Upper lobe of left lung (tissue), 6 donors: ENCODE measurements at regions not wholly inside any gene's neighbourhood (a gene's known extent, or its start where the extent isn't known, plus 50 kb on each side); places are given as distances from the start of the nearest gene placed in this dataset.

Experiments used
- ATAC-seq, 2 donors: fragments of 200-7000 bp; cut with Tn5 transposase; one replicate each; pipeline ENCODE4 v1.9.1; 2022; ENCODE audit warnings: mild to moderate bottlenecking in 2 of 2, moderate library complexity in 2 of 2; ENCODE audit not compliant: low FRiP score in 2 of 2
- DNase-seq, 2 donors: peaks; one replicate each; pipeline ENCODE4 v3.0.0-alpha.2; 2019 to 2020
- H3K27ac ChIP-seq, 4 donors: fragments of 200-600 bp; sonication (generic); one replicate each; pipeline ENCODE4 v1.5.1; 2016 to 2019
- H3K27me3 ChIP-seq, 4 donors: fragments of 200-600 bp; sonication (generic); one replicate each; pipeline ENCODE4 v1.5.1; 2017 to 2019
- H3K36me3 ChIP-seq, 4 donors: fragments of 200-600 bp; sonication (generic); one replicate each; pipeline ENCODE4 v1.5.1; 2016 to 2019
- H3K4me1 ChIP-seq, 4 donors: fragments of 200-600 bp; sonication (generic); one replicate each; pipeline ENCODE4 v1.5.1; 2018 to 2019
- H3K4me3 ChIP-seq, 4 donors: fragments of 200-600 bp; sonication (generic); one replicate each; pipeline ENCODE4 v1.5.1; 2017 to 2019; ENCODE audit warnings: mild to moderate bottlenecking in 2 of 4, moderate library complexity in 1 of 4
- H3K9me3 ChIP-seq, 4 donors: fragments of 200-600 bp; sonication (generic); one replicate each; pipeline ENCODE4 v1.5.1; 2018 to 2019
- EP300 ChIP-seq, 4 donors: sonication (generic); formaldehyde crosslinking; IDR thresholded peaks; one replicate each; pipeline ENCODE4 v1.5.1; 2017; ENCODE audit warnings: antibody characterized with exemption in 4 of 4, control low read depth in 2 of 4
- POLR2A ChIP-seq, 4 donors: fragments of 450-650 bp; IDR thresholded peaks; one replicate each; pipeline ENCODE4 v1.5.1; 2016 to 2017; ENCODE audit warnings: antibody characterized with exemption in 4 of 4, mild to moderate bottlenecking in 2 of 4
- POLR2AphosphoS5 ChIP-seq, 2 donors: sonication (generic); formaldehyde crosslinking; IDR thresholded peaks; one replicate each; pipeline ENCODE4 v1.5.1; 2017; ENCODE audit warnings: antibody characterized with exemption in 2 of 2
- WGBS, 2 donors: methylation state at CpG; one replicate each; pipeline ENCODE4 v1.1.5; 2017 to 2018; 5-methylcytosine and 5-hydroxymethylcytosine counted together
- TF ChIP-seq, protein P1 (sequence below), 6 experiments: fragments of 450-650 bp in 4 of 6; fragments of 200-600 bp in 2 of 6; sonication (generic) in 2 of 6; IDR thresholded peaks; one replicate each; pipeline ENCODE4 v1.5.1; 2016 to 2019; ENCODE audit warnings: antibody characterized with exemption in 6 of 6
- donor health status: DM: no; HTN: no; CAD: no; lungs with moderate emphysema.
- donor health status: DM: no; HTN: yes; CAD: no; lungs with severe emphysema.

DNA sequence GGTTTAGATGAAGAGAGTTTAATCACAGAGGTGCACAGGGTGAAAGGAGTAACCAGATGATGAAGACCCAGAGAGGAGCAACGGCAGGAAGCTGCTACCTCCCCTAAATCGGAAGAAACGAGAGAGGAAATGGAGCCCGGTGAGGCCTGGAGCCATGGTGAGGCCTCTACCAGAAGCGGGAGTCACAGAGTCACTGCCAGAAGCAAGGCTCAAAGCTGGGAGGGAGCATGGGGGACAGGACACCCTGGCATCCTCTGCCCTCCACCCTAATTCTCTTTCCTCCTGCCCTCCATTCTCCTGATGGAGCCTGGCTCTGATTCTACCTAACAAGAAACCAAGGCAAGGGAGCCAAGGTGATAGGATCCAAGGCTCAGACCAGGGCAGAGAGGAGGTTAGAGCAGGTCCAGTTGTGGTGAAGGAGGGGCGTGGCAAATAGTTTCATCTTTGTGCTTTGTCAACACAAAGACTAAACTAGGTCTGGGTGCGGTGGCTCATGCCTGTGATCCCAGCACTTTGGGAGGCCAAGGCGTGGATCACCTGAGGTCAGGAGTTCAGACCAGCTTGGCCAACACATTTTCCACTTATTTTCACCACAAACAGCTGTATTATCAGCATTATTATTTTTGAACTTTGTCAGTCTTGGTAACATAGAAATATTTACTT lies 134.4 kb upstream of the RAI14 start:
- Histone ChIP-seq H3K36me3 (no peaks in the 10 kb centered on the region), H3K4me3 (no peak overlapping the region), H3K27me3 (no peaks in the 10 kb centered on the region), H3K9me3 (no peaks in the 10 kb centered on the region), H3K27ac (no peak overlapping the region), H3K4me1 (peaks cover 0 to 23% (median 9%) of the 10 kb centered on the region in 4 donors)
- DNase-seq, result no peak
- no peak for TF ChIP-seq POLR2A (IDR thresholded peaks at IDR 0.05)
- TF ChIP-seq, protein P1, sequence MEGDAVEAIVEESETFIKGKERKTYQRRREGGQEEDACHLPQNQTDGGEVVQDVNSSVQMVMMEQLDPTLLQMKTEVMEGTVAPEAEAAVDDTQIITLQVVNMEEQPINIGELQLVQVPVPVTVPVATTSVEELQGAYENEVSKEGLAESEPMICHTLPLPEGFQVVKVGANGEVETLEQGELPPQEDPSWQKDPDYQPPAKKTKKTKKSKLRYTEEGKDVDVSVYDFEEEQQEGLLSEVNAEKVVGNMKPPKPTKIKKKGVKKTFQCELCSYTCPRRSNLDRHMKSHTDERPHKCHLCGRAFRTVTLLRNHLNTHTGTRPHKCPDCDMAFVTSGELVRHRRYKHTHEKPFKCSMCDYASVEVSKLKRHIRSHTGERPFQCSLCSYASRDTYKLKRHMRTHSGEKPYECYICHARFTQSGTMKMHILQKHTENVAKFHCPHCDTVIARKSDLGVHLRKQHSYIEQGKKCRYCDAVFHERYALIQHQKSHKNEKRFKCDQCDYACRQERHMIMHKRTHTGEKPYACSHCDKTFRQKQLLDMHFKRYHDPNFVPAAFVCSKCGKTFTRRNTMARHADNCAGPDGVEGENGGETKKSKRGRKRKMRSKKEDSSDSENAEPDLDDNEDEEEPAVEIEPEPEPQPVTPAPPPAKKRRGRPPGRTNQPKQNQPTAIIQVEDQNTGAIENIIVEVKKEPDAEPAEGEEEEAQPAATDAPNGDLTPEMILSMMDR (IDR thresholded peaks at IDR 0.05), result no peak
- no peak for TF ChIP-seq POLR2AphosphoS5 (IDR thresholded peaks at IDR 0.05)
- no peak for TF ChIP-seq EP300 (IDR thresholded peaks at IDR 0.05)
- ATAC-seq, result no peak
- whole genome bisulfite sequencing, 2 donors, result 72 to 79% methylated on average over 8 of the region's 8 CpGs

DNA sequence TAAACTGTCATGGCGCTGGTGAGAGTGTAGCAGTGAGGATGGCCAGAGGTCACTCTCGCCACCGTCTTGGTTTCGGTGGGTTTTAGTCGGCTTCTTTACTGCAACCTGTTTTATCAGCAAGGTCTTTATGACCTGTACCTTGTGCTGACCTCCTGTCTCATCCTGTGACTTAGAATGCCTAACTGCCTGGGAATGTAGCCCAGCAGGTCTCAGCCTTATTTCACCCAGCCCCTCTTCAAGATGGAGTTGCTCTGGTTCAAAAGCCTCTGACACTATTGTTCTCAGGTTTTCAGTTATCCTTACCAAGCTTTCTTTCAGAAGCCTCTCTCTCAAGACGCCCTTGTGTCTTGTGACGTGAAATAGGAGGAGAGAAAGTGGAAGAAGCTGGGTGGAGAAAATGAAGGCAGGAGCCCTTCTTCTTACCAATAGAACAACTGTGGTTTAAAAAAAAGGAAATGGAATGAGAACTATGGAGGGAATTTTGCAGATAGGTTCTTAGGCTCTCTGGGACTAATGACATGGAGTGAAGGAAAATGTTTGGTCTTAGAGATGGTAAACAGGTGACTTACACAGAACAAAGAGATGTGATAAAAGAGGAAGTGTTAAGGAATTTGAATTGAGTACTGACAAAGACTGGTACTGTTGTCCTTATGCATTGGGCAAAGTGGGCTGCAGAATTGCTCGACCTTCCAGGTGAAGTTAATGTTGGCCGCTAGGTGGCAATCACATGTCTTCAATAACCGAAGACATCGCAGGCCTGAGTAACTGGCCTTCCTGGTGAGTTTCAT lies 133.3 kb upstream of the RAI14 start:
- no peak overlapping the region for H3K27ac ChIP-seq
- H3K36me3 ChIP-seq, result no peaks in the 10 kb centered on the region
- DNase-seq, result peak in 1 of 2 donors; percentile 81
- no peak overlapping the region for H3K4me3 ChIP-seq
- H3K9me3 ChIP-seq, result no peaks in the 10 kb centered on the region
- 38 to 40% methylated on average over 11 of the region's 11 CpGs for WGBS, 2 donors
- H3K27me3 ChIP-seq, result no peaks in the 10 kb centered on the region
- H3K4me1 ChIP-seq, result peaks cover 0 to 23% (median 9%) of the 10 kb centered on the region in 4 donors
- peak; percentile 79 to 86 for ATAC-seq
- no peak for TF ChIP-seq POLR2A (IDR thresholded peaks at IDR 0.05)
- no peak for TF ChIP-seq POLR2AphosphoS5 (IDR thresholded peaks at IDR 0.05)
- TF ChIP-seq EP300 (IDR thresholded peaks at IDR 0.05), result no peak
- TF ChIP-seq, protein P1 (IDR thresholded peaks at IDR 0.05), result peak in 5 of 6 experiments; percentile 62 to 84 (median 73)

DNA sequence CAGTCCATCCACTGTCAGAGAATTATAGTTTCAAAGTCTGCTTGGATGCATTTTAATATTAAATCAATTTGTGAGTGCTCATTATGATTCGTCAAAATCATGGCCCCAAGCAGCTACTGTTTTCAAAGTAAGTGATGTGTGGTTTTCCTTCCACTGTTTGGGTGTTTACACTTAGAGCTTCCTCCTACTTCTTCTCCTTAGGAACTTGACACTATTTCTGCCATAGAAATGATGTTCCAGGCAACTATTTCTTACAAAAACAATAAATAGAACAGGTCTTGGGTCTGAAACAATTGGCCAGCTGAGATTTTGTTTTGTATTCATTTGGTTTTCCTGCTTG lies 132.8 kb upstream of the RAI14 start:
- TF ChIP-seq, protein P1 (IDR thresholded peaks at IDR 0.05), result no peak
- TF ChIP-seq EP300 (IDR thresholded peaks at IDR 0.05) (no peak), POLR2AphosphoS5 (IDR thresholded peaks at IDR 0.05) (no peak), POLR2A (IDR thresholded peaks at IDR 0.05) (no peak)
- 0 to 3% methylated on average over 1 of the region's 1 CpG for WGBS, 2 donors
- DNase-seq (no peak), ATAC-seq (peak in 1 of 2 donors; percentile 5)
- peak overlapping the region in 1 of 4 donors; percentile 8 for H3K27ac ChIP-seq
- no peaks in the 10 kb centered on the region for H3K36me3 ChIP-seq
- H3K9me3 ChIP-seq, result no peaks in the 10 kb centered on the region
- H3K4me1 ChIP-seq, result peaks cover 0 to 23% (median 9%) of the 10 kb centered on the region in 4 donors
- no peaks in the 10 kb centered on the region for H3K27me3 ChIP-seq
- no peak overlapping the region for H3K4me3 ChIP-seq

DNA sequence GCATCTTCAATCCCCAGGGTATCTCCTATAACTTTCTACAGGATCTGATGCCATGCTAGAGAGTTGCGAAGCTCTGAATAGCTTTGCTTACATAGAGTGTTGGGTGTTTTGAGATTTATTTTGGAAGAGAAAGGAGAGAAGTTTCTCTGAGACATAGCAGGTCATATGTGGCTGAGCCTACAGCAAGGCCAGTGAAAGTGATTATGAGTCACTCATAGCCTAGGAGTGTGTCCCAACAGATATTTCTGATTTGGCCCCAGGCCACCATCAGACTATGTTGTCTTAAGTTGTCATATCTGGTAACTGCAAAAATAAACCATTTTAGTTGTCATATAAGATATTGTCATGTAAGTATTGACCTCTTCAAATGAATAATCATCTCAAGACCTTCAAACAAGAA lies 132.0 kb upstream of the RAI14 start:
- Histone ChIP-seq H3K27ac (no peak overlapping the region), H3K9me3 (no peaks in the 10 kb centered on the region), H3K4me1 (peaks cover 0 to 23% (median 10%) of the 10 kb centered on the region in 4 donors), H3K36me3 (no peaks in the 10 kb centered on the region), H3K4me3 (no peak overlapping the region), H3K27me3 (no peaks in the 10 kb centered on the region)
- TF ChIP-seq, protein P1 (IDR thresholded peaks at IDR 0.05), result no peak
- no peak for TF ChIP-seq POLR2AphosphoS5 (IDR thresholded peaks at IDR 0.05)
- no peak for TF ChIP-seq EP300 (IDR thresholded peaks at IDR 0.05)
- no peak for TF ChIP-seq POLR2A (IDR thresholded peaks at IDR 0.05)
- WGBS, 2 donors, result 77 to 92% methylated on average over 1 of the region's 1 CpG
- ATAC-seq (peak in 1 of 2 donors; percentile 56), DNase-seq (no peak)
